Dedifferentiated amniotic fluid mesenchymal stem cell (primary cell): ENCODE measurements at regions not wholly inside any gene's neighbourhood (a gene's known extent, or its start where the extent isn't known, plus 50 kb on each side); places are given as distances from the start of the nearest gene placed in this dataset.

Experiments used
- DNase-seq: peaks from one replicate; pipeline ENCODE4 v3.0.0-alpha.2; 2016; ENCODE audit errors: extremely low spot score

DNA sequence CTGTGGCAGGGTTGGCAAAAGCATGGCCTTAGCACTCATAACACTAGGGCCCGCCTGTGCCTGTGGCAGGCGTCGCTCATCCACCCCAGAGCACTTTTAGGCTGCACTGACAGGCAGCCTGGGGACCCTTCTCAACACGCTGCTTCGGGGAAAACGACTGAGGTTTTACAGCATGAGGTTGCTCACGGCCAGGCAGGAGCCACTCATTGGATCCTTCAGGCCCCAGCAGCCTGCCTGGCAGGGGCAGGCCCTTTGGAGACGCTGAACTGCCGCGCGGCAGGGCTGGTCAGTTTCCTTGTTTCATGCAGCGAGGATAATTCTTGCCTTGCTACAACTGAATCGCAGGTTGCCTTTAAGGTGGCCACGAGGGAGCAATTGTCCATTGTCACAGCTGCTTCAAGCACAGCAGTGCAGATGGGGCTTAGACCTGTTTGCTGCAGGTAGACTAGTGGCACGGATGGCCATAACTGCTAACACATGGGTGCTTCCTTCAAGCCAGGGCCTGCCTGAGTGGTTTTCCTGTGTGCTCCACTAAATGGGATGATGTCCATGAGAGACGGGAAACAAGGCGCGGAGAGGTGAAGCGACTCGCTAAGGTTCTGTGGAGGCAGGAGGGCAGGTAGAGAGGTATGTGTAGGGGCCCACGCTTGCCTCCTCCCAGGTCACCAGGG lies 49.9 kb upstream of the HS6ST1 start:
- DNase-seq: no peak

DNA sequence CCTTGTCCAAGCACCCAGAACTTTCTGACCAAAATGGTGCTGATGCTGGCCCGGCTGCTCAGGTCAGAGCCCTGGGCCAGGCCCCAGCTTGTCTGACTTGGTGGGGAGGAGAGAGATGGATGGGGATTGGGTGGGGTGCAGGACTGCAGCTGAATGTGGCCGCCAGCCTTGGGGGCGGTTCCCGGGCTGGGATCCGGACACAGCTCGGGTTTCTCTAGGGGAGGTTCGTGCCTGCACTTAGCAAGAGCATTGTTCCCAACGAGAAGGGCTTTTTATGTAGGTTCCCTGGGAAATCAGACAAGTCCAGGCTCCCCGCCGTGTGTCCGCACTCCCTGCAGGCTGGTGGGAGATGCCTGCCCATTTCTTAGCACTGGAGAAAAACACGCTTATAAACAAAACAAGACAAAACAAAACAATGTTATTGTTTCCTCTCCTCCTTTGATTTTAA lies 50.5 kb upstream of the HS6ST1 start:
- DNase-seq: no peak

DNA sequence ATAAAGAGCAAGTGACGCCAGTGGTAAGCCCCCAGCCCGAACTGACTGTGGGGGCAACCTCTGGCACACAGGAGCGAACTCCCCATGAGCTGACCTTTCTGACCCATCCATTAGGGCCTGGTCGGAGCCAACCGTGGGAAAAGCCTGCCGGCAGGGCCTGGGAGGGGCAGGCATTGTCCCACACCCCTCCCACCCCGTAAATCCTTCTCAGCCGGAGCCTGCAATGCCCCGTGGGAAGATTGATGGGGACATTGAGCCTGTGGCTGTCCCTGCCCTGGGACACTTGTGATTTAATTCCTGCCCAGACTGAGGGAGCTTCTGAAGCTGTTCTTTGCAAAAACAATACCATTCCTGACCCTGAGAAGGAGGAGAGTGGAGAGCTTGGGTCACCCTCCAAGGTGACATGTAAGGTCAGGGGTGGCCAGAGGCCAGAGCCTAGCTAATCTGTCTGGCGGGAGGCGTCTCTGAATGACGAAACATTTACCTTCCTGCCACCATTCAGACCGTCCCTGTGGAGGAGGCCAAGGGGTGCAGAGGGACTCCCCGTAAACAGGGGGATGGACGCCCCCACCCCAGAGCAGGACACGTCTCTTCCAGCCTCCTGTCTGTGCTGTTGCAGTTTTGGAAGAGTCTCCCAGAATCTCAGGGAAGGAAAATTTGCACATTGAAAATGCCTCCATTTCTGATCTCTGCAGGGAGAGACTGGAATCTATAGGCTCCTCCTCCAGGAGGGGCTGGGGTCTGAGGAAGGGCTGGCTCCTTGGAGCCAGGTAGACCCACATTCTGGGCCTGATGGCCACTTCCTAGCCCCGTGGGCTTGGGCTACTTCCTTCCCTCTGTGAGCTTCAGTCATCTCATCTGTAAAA lies 51.2 kb upstream of the HS6ST1 start:
- DNase-seq: no peak

DNA sequence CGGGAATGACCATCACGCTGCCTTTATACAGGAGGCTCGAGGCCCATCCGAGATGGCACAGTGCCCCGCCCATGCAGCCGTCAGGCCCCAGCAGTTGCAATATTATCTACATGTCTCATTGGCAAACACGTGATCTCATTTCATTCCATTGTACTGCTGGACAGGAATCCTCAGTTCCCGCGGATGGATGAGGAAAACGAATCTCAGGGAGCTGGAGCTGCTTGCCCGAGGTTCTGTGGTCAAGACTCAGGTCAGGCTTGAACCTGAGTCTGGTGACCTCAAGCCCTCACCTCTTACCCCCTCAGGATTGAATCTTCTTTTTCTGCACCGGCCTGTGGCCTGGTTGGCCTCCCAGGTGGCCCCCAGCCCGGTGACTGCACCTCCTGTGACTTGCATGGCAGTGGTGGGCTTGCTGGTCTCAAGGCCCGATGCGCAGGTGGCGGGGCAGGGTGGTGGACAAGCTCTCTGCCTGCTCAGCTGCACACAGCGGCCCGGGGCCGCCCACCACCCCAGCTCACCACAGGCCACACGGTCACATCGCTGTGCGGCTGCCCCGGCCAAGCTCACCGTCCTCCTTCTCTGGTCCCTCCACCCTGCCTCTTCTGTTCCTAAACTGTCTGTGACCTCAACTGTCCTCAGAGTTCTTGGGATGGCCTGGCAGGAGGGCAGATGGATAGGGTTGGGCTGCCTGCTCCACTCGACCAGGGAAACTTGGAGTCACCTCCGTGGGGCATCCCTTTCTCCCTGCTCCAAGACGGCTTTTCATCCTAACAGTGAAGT lies 52.0 kb upstream of the HS6ST1 start:
- DNase-seq: no peak

DNA sequence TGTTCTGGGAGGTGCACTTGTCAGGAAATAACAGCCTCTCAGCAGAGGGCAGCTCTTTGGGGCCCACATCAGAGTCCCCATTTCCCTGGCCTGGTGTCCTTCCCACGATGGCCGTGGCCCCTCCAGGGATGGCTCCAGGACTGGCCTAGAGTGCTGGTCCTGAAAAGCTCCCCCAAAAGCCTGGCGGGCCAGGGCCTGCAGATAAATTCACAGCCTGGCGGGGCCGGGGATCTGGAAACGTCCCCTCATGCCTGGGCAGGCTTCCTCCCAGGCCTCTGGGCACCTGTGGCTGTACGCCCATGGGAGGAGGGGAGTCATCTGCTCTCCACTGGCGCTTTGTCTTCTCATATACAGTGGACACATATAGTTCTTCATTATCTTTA lies 52.6 kb upstream of the HS6ST1 start:
- DNase-seq: no peak

DNA sequence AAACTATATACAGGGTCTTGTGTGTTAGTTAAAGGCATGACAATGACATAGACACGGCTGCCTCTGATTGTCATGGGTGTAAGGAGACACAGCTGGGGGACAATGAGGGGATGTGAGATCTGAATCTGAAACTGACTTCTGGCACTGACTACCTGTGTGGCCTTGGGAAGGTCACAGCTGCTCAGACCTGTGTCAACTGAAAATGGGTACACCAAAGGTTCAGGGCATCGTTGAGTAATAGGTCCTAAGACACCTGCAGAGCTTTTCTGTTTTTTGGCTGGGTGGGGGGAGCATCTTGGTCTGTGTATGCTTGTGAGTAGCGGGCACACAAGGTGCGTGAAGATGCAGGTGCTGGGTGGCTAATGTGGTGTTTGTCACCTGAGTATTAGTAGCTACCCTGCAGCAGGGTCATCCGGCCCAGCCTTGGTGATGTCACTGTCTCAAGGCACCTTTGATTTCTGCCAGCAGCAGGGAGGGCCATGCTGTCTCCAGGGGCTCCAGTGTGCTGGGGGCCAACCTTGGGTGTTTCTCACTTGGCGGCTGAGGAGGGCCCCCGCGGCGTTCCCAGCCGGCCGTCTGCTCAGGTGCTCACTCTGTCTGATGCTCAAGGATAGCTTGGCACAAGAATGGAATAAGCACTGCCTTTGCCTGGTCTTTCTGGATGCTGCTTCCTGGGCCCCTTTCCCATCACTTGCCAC lies 53.1 kb upstream of the HS6ST1 start:
- no peak for DNase-seq

DNA sequence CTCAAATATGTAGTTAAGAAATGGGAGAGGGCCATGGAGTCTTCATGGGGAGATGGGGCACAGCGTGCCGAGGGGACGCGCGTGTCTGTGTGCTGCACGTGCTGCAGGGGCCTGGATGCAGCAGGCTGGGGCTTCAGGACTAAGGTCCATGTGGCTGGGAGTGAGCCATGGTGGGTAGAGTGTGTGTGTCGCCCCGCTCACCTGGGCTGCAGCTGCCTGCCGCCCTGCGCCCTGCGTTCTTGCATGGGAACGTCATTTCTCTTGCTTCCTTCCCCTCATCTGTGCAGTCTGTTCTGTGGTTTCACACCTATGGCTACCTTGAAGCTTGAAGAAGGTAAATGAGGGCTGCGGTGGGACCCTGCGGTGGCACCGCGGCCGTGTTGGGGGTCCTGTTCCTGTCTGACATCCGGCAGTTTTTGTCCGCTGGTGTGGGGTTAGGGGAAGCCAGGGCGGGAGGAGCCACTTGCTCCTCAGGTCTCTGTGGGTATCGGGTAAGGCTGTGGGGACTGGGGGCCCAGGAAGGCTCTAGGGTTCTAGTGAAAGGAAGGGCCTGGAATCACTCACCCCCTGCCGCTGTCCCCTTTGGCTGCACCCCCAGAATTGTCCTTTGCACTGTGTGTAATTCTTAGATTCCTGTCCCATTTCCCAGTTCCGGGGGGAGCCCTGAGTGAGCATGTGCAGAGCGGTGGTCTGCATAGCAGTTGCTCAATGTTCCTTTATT lies 54.1 kb upstream of the HS6ST1 start:
- no peak for DNase-seq

DNA sequence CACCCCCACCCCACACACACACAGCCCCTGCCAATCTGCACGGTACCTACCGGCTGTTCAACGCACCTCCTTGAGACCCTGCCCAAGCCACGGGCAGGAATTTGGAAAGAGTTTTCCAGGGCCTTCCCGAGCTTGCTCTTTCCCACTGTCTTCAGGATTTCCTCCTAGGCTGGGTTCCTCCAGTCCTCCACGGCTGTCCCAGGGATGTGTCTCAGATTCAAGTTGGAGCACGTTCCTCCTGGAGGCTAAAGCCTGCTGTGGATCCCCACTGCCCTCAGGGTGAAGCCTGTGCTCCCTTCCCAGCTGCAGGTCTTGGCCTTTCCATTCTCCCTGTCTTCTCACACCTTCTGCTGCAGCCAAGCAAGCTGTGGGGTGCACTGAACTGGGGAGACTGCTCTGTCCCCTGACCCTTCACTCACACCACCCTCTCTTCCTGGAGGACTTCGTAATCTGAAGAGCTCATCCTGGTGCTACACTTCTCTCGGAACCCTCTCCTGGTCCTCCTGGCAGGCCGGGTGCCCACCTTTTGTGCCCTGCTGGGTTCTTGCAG lies 54.9 kb upstream of the HS6ST1 start:
- DNase-seq: no peak

DNA sequence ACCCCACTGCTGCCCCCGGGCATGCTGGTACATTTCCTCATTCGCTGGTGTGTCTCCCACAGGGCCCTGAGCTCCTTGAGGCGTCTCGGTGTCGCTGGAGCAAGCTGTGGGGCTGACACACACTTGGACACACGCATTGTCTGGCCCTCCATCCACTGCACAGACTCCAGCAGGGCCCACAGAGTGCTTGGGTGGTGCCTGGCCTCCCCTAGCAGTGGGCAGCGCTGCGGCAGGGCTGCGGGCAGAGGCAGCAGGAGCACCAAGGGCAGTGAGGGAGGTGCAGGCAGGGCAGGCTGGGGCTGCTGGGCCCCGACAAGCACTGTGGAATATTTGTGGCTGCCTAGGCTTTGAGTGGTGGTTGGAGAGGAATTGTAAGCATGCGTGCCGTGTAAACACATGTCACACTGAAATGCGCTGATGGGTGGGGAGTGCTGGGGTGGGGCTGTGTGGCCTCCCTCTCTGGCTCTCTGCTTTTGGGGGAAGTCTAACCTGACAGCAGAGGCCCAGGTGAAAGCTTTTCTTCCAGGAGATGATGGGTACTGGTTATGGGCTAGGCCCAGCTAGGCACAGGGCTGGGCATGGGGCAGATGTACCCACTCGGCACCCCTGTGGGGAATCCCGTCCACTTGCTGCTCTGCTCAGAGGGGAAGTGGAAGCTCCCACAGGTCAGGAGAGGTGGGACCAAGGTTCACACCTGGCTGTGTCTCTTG lies 55.5 kb upstream of the HS6ST1 start:
- DNase-seq: peak; percentile 90

DNA sequence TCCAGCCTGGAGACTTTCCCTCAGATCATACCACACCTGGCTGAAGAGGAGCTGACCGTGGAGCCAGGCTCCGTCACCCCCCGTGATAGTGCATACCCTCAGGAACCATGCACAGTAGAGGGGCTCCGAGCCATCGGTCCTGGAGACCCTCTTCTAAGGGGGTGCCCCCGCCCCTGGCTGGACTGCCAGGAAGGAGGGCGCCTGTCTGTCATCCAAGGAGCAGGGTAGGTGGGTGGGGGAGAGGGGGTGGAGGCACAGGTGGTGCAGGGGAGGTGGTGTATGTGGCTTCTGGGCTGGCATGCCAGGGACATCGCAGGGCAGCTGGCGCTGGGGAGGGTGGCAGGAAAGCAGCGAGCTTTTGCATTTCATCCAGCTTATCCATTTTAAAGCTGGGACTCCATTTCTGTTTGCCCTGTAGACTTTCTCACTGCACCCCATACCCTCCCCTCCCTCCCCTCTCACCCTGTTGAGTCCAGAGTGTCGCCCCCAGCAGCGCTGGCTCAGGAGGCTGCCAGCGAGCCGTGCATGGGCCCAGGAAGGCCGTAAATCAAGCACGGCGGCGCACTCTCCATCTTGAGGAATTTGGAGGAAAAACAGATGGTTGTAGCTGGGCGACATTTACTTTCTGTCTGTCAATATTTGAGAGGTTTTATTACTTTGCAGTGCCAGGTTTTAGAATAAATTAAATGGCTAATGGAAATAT lies 56.2 kb upstream of the HS6ST1 start:
- DNase-seq: no peak

DNA sequence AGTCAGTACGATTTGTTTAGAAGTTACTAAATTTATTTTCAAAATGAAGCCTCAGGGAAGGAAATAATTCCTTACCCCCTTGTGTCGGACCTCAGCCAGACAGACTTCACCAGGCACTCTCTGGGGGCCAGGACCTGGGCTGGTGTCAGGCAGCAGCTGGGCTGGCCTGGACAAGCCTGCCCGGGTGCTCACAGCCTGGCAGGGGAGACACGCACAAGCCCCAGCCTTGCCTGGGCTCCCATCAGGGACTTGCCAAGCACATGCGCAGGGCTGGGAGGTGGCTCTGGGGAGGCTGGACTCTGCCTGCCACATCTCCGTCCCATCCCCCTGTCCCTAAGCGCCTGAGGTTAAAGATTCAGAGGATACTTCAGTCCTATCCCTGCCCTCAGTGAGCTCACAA lies 56.8 kb upstream of the HS6ST1 start:
- DNase-seq: no peak

DNA sequence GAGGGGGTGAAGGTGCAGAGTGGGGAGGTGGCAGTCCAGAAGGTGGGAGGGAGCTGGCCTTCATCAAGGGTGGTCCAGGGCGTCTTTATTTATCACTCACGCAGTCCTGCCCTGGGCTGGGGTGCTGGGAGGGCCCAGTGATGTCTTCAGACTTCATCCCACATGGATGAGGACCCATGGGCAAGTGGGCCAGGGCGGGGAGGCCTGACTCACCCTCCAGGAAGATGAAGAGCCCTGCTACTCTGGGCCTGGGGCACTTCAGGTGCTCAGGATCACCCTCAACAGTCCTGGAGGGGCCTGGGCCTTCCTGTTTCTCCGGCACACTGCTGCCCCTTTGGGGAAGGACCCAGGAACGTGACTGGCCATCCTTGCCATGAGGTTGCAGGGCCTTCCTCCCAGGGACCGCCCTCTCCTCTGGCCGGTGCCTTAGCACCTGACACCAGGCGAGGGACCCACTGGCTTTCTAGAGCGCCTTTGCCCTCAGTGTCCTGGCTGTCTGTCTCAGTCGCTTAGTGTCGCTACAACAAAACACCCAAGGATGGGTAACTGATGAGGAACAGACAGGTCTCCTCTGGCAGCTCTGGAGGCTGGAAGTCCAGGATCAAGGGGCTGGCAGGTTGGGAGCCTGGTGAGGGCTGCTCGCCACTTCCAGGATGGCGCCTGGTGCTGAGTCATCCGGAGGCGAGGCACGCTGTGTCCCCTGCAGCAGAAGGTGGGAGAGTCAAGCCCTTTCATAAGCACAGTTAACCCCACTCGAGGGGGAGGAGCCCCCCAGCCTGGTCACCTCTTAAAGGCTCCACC lies 57.8 kb upstream of the HS6ST1 start:
- no peak for DNase-seq

DNA sequence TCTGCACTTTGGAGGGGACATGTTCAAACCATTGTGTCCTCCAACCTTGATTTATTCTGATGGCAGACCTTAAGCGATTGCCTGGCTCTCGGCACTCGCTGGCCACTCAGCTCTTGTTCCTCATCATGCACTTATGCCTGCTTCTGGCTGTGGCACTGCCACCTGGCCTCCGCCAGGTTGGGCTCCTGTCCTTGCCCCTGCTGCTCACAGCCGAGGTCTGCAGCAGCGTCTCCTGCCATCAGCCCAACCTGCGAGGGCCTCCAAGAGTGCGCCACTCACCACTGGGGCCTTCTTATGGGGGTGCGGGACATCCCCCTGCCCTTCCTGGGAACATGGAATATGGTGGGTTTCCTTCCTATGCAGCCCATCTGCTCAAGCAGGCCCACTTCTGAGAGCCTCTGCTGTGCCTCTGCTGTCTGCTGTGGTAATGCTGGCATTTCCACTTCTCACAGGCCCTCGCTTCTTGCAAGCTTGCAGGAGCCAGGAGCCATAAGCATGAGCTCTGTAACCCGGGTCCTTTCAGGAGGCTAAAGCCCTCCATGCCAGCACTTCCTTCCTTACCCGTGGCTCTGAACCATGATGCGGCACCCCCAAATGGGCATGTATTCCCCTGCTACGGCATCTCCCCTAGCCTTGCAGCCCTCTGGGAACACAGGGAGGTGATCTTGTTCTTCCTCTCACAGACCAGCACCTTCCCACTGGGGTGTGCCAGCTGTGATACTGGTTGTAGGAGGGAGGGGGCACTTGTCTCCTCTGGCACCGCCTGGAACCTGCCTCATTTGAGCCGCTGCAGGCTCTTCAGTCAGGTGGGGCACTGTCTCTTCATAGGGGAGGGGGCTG lies 58.6 kb upstream of the HS6ST1 start:
- no peak for DNase-seq

DNA sequence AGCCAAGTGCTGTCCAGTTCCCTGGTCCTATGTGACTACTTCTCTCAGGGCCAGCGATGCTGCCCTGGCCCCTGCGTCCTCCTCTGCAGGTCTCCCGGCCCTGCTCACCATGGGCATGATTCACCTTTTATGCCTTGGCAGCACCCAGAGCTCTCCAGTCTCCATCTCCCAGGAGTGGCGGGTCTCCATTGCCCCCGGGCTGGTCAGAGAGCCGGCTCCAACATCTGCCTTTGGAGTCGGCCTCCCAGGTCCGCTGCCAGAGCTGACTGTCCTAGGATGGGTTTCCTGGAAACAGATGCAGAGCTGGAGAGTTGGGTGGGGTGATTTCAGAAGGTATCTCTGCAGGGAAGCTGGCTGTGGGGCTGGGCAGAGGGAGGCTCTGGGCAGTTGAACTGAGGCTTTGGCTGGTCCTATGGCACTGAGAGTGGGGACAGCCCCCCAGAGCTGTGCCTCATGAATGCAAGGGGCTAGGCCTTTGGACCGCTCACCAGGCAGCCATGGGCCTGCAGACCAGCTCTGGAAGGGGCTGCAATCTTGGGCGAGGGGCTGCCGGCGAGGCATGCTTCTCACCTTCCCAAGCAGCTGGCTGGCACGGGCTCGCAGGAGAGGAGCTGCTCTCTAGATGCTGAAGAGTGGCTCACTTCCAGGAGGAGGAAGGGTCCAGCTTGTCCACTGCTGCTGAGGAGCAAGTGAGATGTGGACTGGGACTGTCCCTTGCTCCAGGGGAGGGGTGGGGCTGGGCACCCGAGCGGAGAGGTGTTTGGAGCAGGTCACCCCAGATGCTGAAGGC lies 59.8 kb upstream of the HS6ST1 start:
- no peak for DNase-seq

DNA sequence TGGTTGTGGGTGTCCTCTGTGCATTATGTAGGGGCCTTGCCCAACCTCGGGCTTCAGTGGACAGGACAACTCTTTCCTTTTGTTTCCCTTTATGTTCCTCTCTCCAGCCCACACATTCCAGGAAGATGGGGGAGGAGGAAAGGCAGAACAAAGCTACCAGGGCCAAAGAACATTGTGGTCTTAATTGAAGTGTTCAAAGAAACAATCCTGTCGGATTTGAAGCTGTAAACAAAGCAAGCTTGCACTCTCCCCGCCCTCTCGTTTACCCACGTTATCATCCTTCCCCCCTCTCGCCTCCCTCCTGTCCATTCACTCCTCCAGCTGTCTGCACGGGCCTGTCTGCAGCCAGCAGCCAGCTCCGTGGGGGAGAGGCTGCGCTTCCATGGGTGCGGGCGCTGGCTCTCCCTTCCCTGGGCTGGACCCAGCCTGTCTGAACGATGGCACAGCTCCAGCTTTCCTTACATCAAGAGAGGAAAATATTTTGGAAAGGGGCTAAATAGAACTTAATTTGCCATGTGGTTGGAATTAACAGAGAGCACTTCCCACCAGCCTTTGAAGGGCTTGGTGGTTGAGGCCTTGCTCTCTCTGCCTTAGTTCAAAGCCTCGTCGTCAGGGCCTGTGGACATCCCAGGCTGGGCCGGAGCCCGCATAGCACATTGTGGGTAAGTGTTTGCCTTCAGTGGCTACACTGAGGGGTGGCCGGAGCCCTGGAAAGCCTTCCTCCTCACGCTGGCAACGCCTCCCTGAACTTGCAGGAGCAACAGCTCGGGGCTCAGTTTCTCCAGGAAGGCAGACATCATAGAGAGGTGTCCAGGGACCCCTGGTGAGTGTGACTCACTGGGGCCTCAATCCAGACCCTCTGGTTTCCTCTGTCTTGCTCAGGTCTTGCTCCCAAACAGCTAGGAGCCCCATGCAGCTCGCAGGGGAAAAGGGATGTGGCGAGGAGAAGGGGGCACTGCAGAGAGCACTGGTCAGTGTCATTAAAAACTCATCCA lies 60.6 kb upstream of the HS6ST1 start:
- DNase-seq: peak; percentile 22
